GM12864 (cell line): ENCODE measurements at regions not wholly inside any gene's neighbourhood (a gene's known extent, or its start where the extent isn't known, plus 50 kb on each side); places are given as distances from the start of the nearest gene placed in this dataset.

Experiments
- DNase-seq: peaks from one replicate; pipeline ENCODE4 v3.0.0-alpha.2; 2011; ENCODE audit warnings: low read depth
- H3K4me3 ChIP-seq: 2 replicates; pipeline ENCODE4 v1.5.1; 2011; ENCODE audit warnings: mild to moderate bottlenecking, low read depth, low read length, control low read depth
- TF ChIP-seq, protein P1 (sequence below): IDR thresholded peaks from 2 replicates; pipeline ENCODE4 v1.5.1; 2011; ENCODE audit warnings: low read depth, mild to moderate bottlenecking, moderate library complexity, low read length, control low read depth, inconsistent platforms; ENCODE audit errors: missing control alignments

DNA sequence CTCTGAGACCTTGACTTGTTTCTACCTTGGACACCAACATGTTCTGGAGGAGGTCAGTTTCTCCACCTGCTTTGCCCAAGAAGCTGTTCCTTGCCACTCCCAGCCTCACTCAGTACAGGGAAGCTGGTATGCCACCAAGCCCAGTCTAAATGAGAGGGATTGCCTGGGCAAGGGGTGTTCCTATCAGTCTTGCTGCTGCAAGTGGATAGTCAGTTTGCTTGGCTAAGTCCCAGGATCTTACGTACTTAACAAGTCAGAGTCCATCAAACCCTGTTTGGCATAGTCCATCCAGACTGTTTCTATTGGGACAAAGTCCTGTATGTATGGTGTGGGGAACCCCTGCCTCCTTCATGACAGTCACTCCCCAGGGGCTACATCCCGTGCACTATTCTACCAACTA, 66.6 kb downstream of the RPL27A start:
- no peak overlapping the region for H3K4me3 ChIP-seq
- DNase-seq = no peak
- TF ChIP-seq, protein P1, sequence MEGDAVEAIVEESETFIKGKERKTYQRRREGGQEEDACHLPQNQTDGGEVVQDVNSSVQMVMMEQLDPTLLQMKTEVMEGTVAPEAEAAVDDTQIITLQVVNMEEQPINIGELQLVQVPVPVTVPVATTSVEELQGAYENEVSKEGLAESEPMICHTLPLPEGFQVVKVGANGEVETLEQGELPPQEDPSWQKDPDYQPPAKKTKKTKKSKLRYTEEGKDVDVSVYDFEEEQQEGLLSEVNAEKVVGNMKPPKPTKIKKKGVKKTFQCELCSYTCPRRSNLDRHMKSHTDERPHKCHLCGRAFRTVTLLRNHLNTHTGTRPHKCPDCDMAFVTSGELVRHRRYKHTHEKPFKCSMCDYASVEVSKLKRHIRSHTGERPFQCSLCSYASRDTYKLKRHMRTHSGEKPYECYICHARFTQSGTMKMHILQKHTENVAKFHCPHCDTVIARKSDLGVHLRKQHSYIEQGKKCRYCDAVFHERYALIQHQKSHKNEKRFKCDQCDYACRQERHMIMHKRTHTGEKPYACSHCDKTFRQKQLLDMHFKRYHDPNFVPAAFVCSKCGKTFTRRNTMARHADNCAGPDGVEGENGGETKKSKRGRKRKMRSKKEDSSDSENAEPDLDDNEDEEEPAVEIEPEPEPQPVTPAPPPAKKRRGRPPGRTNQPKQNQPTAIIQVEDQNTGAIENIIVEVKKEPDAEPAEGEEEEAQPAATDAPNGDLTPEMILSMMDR = no peak

DNA sequence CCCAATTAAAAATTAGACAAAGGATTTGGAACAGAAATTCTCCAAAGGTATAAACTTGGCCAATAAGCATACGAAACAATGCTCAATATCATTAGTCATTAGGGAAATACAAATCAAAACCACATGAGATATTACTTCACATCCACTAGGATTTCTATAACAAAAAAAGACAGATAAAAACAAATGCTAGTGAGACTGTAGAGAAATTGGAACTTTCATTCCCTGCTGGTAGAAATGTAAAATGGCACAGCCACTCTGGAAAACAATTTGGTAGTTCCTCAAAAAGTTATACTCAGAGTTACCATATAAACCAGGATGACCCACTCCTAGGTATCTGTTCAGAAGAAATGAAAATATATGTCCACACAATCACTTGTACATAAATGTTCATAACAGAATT, 71.6 kb downstream of the RPL27A start:
- no peak overlapping the region for H3K4me3 ChIP-seq
- no peak for DNase-seq
- TF ChIP-seq, protein P1 = no peak

DNA sequence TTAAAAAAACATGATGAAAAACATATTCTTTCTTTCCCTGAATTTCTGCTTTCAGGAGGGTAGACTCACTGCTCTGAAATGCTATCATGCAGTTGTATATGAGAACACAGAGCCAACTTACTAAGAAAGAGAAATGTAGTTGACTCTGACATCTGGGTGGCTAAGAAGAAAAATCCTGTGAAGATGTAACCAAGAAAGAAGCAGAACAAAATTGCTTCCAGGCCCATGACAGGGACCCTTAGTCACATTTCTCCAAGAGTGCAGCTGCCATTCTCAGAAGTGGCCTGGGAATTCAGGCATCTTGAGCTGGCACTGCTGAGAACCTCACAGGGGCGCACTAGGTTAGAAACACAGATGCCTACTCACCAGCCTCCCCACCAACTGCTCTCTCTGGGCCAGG, 73.6 kb downstream of the RPL27A start:
- H3K4me3 ChIP-seq = no peak overlapping the region
- no peak for DNase-seq
- TF ChIP-seq, protein P1 = no peak

DNA sequence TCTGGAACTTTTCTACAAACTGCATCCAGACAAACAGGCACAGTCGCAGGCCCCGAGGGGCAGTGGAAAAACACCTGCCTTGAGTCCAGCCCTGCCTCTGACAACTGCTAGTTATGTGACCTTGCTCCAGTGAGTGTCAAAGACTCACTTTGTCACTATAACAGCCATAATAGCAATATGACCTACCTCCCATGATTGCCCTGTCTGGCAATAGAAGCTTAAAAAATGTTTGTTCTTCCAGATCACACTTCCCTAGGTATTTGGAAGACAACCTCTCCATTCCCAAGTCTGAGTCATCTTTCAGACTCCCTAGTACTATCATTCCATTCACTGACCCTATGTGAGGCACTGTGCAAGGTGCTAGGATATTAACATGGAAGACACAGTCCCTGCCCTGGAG, 74.5 kb downstream of the RPL27A start:
- no peak overlapping the region for H3K4me3 ChIP-seq
- TF ChIP-seq, protein P1 = no peak
- no peak for DNase-seq

DNA sequence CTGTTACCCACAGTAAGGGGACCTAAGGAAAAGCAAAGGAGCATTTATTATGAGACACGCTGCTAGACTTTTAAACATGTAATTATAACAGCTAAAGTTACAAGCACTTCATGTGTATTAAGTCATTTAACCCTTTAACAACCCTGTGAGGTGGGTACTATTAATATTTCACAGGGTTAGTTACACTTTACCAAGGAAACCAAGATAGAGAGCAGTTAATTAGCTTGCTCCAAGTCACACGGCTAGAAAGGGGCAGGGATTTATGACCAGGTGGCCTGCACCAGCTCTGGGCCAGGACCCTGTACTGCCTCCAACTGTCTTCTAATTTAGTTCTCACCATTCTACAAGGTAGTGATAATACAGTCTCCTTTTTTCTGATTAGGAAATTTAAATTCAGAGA, 74.9 kb downstream of the RPL27A start:
- TF ChIP-seq, protein P1 = no peak
- DNase-seq = no peak

DNA sequence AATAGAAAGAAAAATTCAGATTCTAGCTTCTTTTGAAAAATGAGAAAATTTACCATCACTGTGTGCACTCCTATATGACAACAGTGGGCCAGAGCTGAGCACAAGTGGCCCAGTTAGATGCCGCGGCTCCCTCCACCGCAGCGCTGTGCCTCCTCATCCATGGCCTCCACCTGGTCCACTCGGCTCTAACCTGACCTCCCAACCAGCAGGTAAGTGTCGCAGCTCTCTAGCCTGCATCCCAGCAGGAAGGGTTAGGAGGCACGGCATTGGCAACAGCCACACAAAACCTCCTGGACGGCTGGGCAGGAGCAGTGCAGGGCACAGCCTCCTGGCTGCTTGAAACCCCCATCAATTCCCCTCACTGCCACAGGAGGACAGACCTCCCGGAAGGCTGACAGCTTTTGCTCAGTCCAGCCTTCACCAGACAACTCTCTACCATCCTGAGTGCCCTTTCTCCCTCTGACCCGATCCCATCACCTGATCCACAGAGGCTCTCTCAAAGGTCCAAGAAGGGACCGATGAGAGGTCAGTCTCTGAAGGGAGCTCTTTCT, 76.1 kb downstream of the RPL27A start:
- no peak for DNase-seq
- no peak overlapping the region for H3K4me3 ChIP-seq
- TF ChIP-seq, protein P1 = no peak

More for the DNA sequence above, 74.9 kb downstream of the RPL27A start:
- no peak overlapping the region for H3K4me3 ChIP-seq

DNA sequence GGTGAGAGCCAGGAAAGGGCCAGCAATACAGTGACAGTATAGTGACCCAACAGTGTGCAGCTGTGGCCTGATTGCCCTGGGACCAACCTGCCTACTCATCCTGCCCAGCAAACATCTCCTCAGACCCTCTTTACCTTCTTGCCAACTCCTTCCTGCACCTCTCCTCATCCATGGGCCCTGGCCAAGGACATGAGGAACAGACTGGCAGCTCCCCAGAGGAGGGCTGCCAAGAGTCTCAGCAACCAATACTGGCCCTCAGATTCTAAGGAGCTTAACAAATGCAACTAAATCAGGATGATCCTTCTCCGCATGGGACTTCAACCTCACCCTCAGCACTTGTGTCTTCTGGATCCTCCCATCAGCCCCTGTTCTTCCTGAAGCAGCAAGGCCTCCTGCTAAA, 77.0 kb downstream of the RPL27A start:
- DNase-seq = no peak
- no peak overlapping the region for H3K4me3 ChIP-seq
- TF ChIP-seq, protein P1 = no peak
